ENCODE measurements at regions not wholly inside any gene's neighbourhood (a gene's known extent, or its start where the extent isn't known, plus 50 kb on each side); places are given as distances from the start of the nearest gene placed in this dataset.
"Not testable (repeated sequence)": the region's sequence is repeated elsewhere in the genome, so short reads cannot be mapped to it uniquely, and the experiment has no call there.

DNA sequence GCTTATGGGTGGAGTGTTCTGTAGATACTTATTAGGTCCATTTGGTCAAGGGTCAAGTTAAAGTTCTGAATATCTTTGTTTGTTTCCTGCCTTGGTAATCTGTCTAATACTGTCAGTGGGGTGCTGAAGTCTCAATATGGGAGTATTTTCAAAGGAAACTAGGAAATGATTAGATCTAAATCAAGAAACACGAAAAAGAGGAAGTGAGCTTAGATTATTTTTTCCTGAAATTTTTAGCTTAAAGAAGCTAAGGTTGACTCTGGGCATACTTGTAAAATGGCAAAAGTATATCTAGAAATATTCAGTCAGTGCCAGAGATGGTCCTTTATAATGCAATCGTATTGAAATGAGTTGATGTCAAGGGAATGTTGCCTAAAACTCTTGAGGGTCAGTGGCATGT, 313.5 kb downstream of the ICE1 start:
- H3K4me3 ChIP-seq (ENCODE audit: low read depth, low read length), result no peak overlapping the region
- ChIA-PET CTCF (no interaction called here), POLR2A (no interaction called here)
- TF ChIP-seq, protein P1, sequence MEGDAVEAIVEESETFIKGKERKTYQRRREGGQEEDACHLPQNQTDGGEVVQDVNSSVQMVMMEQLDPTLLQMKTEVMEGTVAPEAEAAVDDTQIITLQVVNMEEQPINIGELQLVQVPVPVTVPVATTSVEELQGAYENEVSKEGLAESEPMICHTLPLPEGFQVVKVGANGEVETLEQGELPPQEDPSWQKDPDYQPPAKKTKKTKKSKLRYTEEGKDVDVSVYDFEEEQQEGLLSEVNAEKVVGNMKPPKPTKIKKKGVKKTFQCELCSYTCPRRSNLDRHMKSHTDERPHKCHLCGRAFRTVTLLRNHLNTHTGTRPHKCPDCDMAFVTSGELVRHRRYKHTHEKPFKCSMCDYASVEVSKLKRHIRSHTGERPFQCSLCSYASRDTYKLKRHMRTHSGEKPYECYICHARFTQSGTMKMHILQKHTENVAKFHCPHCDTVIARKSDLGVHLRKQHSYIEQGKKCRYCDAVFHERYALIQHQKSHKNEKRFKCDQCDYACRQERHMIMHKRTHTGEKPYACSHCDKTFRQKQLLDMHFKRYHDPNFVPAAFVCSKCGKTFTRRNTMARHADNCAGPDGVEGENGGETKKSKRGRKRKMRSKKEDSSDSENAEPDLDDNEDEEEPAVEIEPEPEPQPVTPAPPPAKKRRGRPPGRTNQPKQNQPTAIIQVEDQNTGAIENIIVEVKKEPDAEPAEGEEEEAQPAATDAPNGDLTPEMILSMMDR (IDR thresholded peaks at IDR 0.05; ENCODE audit: insufficient read depth, low read length, missing control alignments), result no peak
- DNase-seq (ENCODE audit: low read depth, low spot score), result no peak

DNA sequence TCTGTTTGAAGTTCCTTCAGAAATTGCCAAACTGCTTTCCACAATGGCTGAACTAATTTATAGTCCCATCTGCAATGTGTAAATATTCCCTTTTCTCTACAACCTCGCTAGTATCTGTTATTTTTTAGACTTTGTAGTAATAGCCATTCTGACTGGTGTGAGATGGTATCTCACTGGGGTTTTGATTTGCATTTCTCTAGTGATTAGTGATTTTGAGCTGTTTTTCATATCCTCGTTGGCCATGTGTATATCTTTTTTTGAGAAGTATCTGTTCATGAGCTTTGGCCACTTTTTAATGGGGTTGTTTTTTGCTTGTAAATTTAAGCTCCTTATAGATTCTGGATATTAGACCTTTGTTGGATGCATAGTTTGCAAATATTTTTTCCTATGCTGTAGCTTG, 310.6 kb downstream of the ICE1 start:
- POLR2A ChIA-PET; H3K4me3 ChIP-seq (ENCODE audit: low read depth, low read length); CTCF ChIA-PET; DNase-seq (ENCODE audit: low read depth, low spot score): not testable (repeated sequence)

DNA sequence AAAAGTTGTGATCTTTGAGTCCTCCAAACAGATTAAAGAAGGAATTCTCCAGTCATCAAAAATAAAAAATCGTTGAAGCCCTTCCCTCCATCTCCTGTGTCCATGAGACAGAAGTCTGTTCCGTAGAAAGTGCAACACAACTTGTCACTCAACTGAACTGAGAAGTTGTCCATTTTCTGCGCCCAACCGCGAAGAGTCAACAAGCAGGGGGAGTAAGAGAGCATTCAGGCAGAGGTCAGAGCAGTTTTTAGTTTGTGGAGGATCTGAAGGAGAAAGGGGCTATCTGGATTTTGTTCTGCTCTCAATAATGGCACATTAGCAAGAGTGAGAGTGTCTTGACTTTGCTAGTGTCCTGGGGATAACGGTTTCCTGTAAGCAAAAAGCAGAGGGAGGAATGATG, 303.9 kb downstream of the ICE1 start:
- CTCF ChIA-PET, result no interaction called here

DNA sequence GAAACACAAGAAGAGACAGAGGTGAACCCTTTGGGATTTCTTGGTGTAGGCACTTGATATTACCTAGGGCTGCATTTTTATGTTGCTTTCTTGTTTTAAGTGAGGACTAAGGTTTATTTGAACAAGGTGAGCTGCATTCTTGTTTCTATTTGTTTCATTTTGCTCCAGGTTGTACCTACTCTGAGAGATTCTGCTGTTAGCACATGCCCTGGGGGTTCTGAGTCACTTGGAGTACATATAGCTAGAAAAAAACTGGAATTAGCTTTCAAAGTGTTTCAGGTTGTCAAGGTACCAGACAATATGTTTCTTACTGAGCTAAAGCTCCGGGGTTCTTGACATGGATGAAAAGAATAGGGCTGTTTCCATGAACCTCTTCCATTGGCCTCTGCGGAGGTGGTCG, 299.4 kb downstream of the ICE1 start:
- TF ChIP-seq, protein P1 (IDR thresholded peaks at IDR 0.05; ENCODE audit: insufficient read depth, low read length, missing control alignments), result no peak
- POLR2A ChIA-PET, result no interaction called here
- CTCF ChIA-PET, result no interaction called here
- DNase-seq (ENCODE audit: low read depth, low spot score), result no peak
- H3K4me3 ChIP-seq (ENCODE audit: low read depth, low read length), result no peak overlapping the region

More for the DNA sequence above, 303.9 kb downstream of the ICE1 start:
- POLR2A ChIA-PET, result no interaction called here
- no peak overlapping the region for H3K4me3 ChIP-seq (ENCODE audit: low read depth, low read length)
- TF ChIP-seq, protein P1 (IDR thresholded peaks at IDR 0.05; ENCODE audit: insufficient read depth, low read length, missing control alignments), result no peak
- DNase-seq (ENCODE audit: low read depth, low spot score), result no peak

DNA sequence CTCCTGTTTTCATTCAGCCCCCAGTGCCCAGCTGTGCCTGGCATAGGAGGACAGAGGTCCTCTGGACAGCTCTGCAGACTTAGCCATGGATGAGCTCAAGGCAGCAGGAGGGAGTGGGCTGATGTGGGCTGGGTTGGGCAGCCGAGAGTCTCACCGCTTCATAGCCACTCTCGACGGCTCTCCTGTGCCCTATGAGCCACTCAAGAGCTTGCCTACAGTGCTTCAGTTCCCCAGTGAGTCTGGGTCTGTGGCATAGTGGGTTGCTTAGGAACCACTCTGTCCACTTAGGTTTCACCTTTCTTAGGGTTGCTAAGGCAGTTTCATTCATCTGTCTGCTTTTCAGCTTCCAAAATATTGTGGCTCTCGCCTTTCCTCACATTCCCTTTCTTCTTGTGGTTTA, 296.8 kb downstream of the ICE1 start:
- ChIA-PET CTCF (no interaction called here), POLR2A (no interaction called here)
- TF ChIP-seq, protein P1 (IDR thresholded peaks at IDR 0.05; ENCODE audit: insufficient read depth, low read length, missing control alignments), result no peak
- no peak overlapping the region for H3K4me3 ChIP-seq (ENCODE audit: low read depth, low read length)
- no peak for DNase-seq (ENCODE audit: low read depth, low spot score)

DNA sequence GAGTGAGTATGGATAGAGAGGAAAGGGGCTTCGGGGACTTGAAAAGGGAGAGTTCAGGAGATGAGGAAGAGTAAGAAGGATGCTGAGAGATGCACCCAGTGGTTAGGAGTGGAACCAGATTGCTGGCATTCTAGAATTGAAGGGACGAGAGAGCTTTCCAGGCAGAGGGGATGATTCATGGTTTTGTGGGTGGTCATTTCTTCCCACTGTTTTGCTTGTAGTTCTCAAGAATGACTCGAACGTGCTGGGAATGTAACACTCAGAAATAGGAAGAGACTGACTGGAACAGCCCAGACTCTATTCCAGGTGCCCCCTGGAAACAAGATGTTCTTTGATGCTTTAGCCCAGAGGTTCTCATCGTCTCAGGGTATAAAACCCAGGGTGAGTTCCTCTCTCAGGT, 294.2 kb downstream of the ICE1 start:
- DNase-seq (ENCODE audit: low read depth, low spot score), result no peak
- CTCF ChIA-PET, result no interaction called here
- TF ChIP-seq, protein P1 (IDR thresholded peaks at IDR 0.05; ENCODE audit: insufficient read depth, low read length, missing control alignments), result no peak
- POLR2A ChIA-PET, result no interaction called here
- H3K4me3 ChIP-seq (ENCODE audit: low read depth, low read length), result no peak overlapping the region

DNA sequence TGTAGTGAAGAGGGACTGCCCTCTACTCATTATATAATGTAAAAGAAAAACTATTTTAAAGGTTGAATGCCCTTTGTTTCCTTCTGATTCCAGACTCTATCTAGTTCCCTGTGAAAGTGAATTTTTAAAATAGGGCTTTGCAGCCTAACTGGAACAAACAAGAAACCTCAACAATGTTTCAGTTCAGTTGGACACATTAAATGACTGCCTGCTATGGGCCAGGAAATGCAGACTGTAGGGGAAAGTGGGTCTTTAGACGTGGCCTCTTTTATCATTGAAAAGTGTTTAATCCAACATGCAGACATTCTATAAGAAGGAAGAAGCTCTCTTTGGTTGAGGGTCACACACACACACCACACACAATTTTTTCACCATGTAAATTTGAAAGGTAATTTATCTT, 289.1 kb downstream of the ICE1 start:
- ChIA-PET CTCF (no interaction called here), POLR2A (no interaction called here)
- TF ChIP-seq, protein P1 (IDR thresholded peaks at IDR 0.05; ENCODE audit: insufficient read depth, low read length, missing control alignments), result no peak
- no peak for DNase-seq (ENCODE audit: low read depth, low spot score)
- H3K4me3 ChIP-seq (ENCODE audit: low read depth, low read length), result no peak overlapping the region

Measured in AG04449 (cell line).